ENCODE measurements at regions not wholly inside any gene's neighbourhood (a gene's known extent, or its start where the extent isn't known, plus 50 kb on each side); places are given as distances from the start of the nearest gene placed in this dataset.

- no peak for DNase-seq (ENCODE audit: low read depth in 2 of 2, low spot score in 1 of 2)
These were observed 374.7 kb upstream of the ADAMTS16 start for GRCh38 chr5:4765411-4765810.

- no peak for DNase-seq (ENCODE audit: low read depth in 2 of 2, low spot score in 1 of 2)
These were observed 374.0 kb upstream of the ADAMTS16 start for GRCh38 chr5:4766101-4766500.

- DNase-seq (ENCODE audit: low read depth in 2 of 2, low spot score in 1 of 2) = no peak
These were observed 367.5 kb upstream of the ADAMTS16 start for GRCh38 chr5:4772591-4772990.

- no peak for DNase-seq (ENCODE audit: low read depth in 2 of 2, low spot score in 1 of 2)
These were observed 366.3 kb upstream of the ADAMTS16 start for GRCh38 chr5:4773827-4774317.

GRCh38 chr5:4777435-4777834 is 362.7 kb upstream of the ADAMTS16 start:
- DNase-seq (ENCODE audit: low read depth in 2 of 2, low spot score in 1 of 2) = no peak

GRCh38 chr5:4780633-4781032 is 359.5 kb upstream of the ADAMTS16 start:
- no peak for DNase-seq (ENCODE audit: low read depth in 2 of 2, low spot score in 1 of 2)

- DNase-seq (ENCODE audit: low read depth in 2 of 2, low spot score in 1 of 2) = no peak
These were observed 358.8 kb upstream of the ADAMTS16 start for GRCh38 chr5:4781299-4781698.

GRCh38 chr5:4785971-4786370 is 354.2 kb upstream of the ADAMTS16 start:
- no peak for DNase-seq (ENCODE audit: low read depth in 2 of 2, low spot score in 1 of 2)

- DNase-seq (ENCODE audit: low read depth in 2 of 2, low spot score in 1 of 2) = no peak
These were observed 342.7 kb upstream of the ADAMTS16 start for GRCh38 chr5:4797445-4797844.

- no peak for DNase-seq (ENCODE audit: low read depth in 2 of 2, low spot score in 1 of 2)
These were observed 338.1 kb upstream of the ADAMTS16 start for GRCh38 chr5:4802044-4802443.

- DNase-seq (ENCODE audit: low read depth in 2 of 2, low spot score in 1 of 2) = no peak
These were observed 335.3 kb upstream of the ADAMTS16 start for GRCh38 chr5:4804691-4805360.

- no peak for DNase-seq (ENCODE audit: low read depth in 2 of 2, low spot score in 1 of 2)
These were observed 325.1 kb upstream of the ADAMTS16 start for GRCh38 chr5:4815002-4815401.

- no peak for DNase-seq (ENCODE audit: low read depth in 2 of 2, low spot score in 1 of 2)
These were observed 322.4 kb upstream of the ADAMTS16 start for GRCh38 chr5:4817767-4818166.

- DNase-seq (ENCODE audit: low read depth in 2 of 2, low spot score in 1 of 2) = no peak
These were observed 308.8 kb upstream of the ADAMTS16 start for GRCh38 chr5:4831325-4831724.

- DNase-seq (ENCODE audit: low read depth in 2 of 2, low spot score in 1 of 2) = no peak
These were observed 307.7 kb upstream of the ADAMTS16 start for GRCh38 chr5:4832471-4832870.

GRCh38 chr5:4833104-4833738 is 306.9 kb upstream of the ADAMTS16 start:
- DNase-seq (ENCODE audit: low read depth in 2 of 2, low spot score in 1 of 2) = no peak

- no peak for DNase-seq (ENCODE audit: low read depth in 2 of 2, low spot score in 1 of 2)
These were observed 302.6 kb upstream of the ADAMTS16 start for GRCh38 chr5:4837489-4838058.

- DNase-seq (ENCODE audit: low read depth in 2 of 2, low spot score in 1 of 2) = no peak
These were observed 294.9 kb upstream of the ADAMTS16 start for GRCh38 chr5:4845221-4845620.

- DNase-seq (ENCODE audit: low read depth in 2 of 2, low spot score in 1 of 2) = no peak
These were observed 292.4 kb upstream of the ADAMTS16 start for GRCh38 chr5:4847766-4848165.

GRCh38 chr5:4855036-4855435 is 285.1 kb upstream of the ADAMTS16 start:
- no peak for DNase-seq (ENCODE audit: low read depth in 2 of 2, low spot score in 1 of 2)

- DNase-seq (ENCODE audit: low read depth in 2 of 2, low spot score in 1 of 2) = no peak
These were observed 284.2 kb upstream of the ADAMTS16 start for GRCh38 chr5:4855880-4856279.

- no peak for DNase-seq (ENCODE audit: low read depth in 2 of 2, low spot score in 1 of 2)
These were observed 282.4 kb upstream of the ADAMTS16 start for GRCh38 chr5:4857761-4858160.

Measured in stimulated activated CD8-positive, alpha-beta memory T cell treated with anti-CD3 and anti-CD28 coated beads, Interleukin-4, amount 100 ng/mL, for 4 hours (primary cell).